ENCODE measurements at regions not wholly inside any gene's neighbourhood (a gene's known extent, or its start where the extent isn't known, plus 50 kb on each side); places are given as distances from the start of the nearest gene placed in this dataset.

GRCh38 chr15:62421289-62421688 is 256.2 kb upstream of the C2CD4B start:
- intact Hi-C loops (cut with micrococcal nuclease) = no loop called here
- TF ChIP-seq CTCF (IDR thresholded peaks at IDR 0.05) = no peak
- ChIA-PET POLR2A (no interaction called here), CTCF (no interaction called here)
- Mint-ChIP-seq H3K27me3 (no peaks in the 10 kb centered on the region), H3K4me3 (no peak overlapping the region), H3K4me1 (no peaks in the 10 kb centered on the region), H3K9me3 (peaks cover 5% of the 10 kb centered on the region), H3K36me3 (ENCODE audit: low read depth) (no peaks in the 10 kb centered on the region), H3K27ac (no peak overlapping the region)
- ATAC-seq (ENCODE audit: low read depth) = no peak
- DNase-seq = no peak

DNA sequence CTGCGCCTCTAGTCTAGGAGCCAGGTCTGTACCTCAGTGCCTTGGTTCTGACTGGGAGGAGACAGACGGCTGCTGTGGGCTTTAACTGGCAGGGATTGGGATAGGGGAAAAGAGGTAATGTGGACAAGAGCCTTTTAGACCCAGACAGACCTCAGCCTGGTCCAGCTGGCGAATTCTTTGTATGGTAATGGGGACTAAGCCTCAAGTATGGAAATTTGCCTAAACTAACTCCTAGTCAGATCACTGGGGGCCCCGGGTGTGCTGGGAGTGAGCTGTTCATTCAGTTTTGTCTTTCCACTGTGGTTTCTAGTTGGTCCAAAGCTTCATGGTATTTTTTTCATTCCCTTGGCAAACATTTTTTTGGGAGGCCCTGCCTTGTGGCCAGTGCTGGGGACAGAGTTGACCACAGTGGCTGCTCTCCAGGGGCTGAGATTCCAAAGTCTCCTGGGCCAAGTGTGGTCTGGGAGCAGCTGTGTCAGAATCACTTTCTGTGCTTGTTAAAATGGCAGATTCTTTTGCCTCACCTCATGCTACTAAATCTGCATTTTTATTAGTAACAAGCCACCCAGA is 261.4 kb upstream of the C2CD4B start:
- H3K9me3 Mint-ChIP-seq = peaks cover under 1% of the 10 kb centered on the region
- DNase-seq (no peak), ATAC-seq (ENCODE audit: low read depth) (no peak)
- no peaks in the 10 kb centered on the region for H3K4me1 Mint-ChIP-seq
- intact Hi-C loops (cut with micrococcal nuclease) = no loop called here
- no peak for TF ChIP-seq CTCF (IDR thresholded peaks at IDR 0.05)
- H3K27me3 Mint-ChIP-seq = no peaks in the 10 kb centered on the region
- ChIA-PET POLR2A (no interaction called here), CTCF (no interaction called here)
- no peaks in the 10 kb centered on the region for H3K36me3 Mint-ChIP-seq (ENCODE audit: low read depth)
- no peak overlapping the region for H3K4me3 Mint-ChIP-seq
- no peak overlapping the region for H3K27ac Mint-ChIP-seq

DNA sequence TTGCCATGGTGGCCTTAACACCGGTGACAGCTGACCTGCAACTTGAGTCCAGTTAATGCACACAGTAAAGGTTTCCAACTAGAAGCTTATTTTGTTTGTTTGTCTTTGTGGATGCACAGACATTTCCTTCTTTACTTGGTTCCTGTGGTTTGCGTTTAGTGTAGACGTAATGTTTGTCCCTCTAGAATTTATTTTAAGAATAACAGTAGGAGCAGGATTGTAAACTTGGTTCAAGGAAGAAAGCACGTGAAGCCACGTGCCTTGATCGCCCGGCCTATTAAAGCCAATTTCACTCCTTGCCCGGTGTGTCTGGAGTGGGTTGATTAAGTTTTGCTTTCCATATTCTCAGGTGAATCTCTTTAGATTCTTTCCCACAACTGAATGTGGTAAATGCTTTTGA is 263.2 kb upstream of the C2CD4B start:
- CTCF ChIA-PET = no interaction called here
- no peak overlapping the region for H3K4me3 Mint-ChIP-seq

DNA sequence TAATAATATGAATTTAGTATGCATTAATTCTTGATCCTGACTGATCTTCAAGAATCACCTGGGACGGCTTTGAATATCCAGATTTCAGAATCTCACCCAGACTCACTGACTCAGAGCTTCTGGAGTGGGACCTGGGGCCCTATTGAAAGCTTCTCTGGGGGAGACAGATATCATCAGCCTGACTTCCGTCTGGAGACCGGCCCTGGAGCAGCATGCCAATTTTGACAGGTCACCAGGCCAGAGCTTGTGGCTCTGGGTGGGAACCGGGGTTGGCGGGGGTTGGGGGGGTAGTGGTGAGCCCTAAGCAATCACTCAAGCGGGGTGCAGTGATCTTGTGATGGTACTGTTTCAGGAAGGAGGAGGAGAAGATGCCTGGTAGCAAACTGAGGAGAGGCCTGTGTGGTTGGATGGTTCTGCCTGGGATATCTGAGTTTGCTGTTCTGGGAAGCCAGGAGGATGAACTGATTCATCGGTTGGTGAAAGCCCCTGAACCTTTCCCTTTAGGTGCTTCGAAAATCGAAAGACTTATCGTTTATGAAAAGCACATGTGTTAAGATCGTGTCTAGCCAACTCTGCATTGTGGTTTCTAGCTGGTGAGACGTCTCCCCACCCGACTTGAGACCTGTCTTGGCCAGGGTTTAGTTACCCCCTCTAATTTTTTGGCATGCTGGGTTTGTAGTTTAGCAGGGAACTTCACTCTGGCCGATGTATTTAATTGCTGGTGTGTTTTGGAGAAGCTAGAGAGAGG is 263.9 kb upstream of the C2CD4B start:
- POLR2A ChIA-PET = no interaction called here
- TF ChIP-seq CTCF (IDR thresholded peaks at IDR 0.05) = no peak
- Mint-ChIP-seq H3K27ac (no peak overlapping the region), H3K36me3 (ENCODE audit: low read depth) (no peaks in the 10 kb centered on the region), H3K9me3 (no peaks in the 10 kb centered on the region), H3K4me3 (no peak overlapping the region), H3K27me3 (no peaks in the 10 kb centered on the region), H3K4me1 (no peaks in the 10 kb centered on the region)
- CTCF ChIA-PET = no interaction called here
- ATAC-seq (ENCODE audit: low read depth) (no peak), DNase-seq (no peak)
- intact Hi-C loops (cut with micrococcal nuclease) = no loop called here

More for the DNA sequence above, 263.2 kb upstream of the C2CD4B start:
- DNase-seq (no peak), ATAC-seq (ENCODE audit: low read depth) (no peak)
- intact Hi-C loops (cut with micrococcal nuclease) = no loop called here
- Mint-ChIP-seq H3K27me3 (no peaks in the 10 kb centered on the region), H3K36me3 (ENCODE audit: low read depth) (no peaks in the 10 kb centered on the region), H3K27ac (no peak overlapping the region), H3K9me3 (no peaks in the 10 kb centered on the region), H3K4me1 (no peaks in the 10 kb centered on the region)
- POLR2A ChIA-PET = no interaction called here
- no peak for TF ChIP-seq CTCF (IDR thresholded peaks at IDR 0.05)

DNA sequence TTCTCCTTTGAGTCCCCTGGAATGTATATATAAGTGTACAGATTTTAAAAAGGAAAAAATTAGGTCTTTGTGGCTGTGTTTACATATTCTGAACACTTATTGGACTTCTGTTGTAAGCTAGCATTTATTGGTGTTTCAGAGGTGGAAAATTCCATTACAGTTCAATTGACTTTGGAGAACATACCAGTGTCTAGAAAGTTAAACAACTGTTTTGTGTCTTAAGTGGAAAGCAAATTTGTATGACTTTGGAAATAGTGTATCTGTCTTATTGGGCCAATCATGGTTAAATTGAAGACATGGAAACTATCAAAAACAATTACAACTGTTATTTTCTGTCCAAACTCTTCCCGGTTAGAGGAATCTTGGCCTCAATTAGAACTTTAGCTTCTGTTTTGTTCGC is 265.0 kb upstream of the C2CD4B start:
- TF ChIP-seq CTCF (IDR thresholded peaks at IDR 0.05) = no peak
- Mint-ChIP-seq H3K27me3 (no peaks in the 10 kb centered on the region), H3K27ac (no peak overlapping the region), H3K9me3 (no peaks in the 10 kb centered on the region), H3K4me1 (no peaks in the 10 kb centered on the region), H3K4me3 (no peak overlapping the region), H3K36me3 (ENCODE audit: low read depth) (no peaks in the 10 kb centered on the region)
- DNase-seq = no peak
- CTCF ChIA-PET = no interaction called here
- POLR2A ChIA-PET = no interaction called here
- no peak for ATAC-seq (ENCODE audit: low read depth)
- intact Hi-C loops (cut with micrococcal nuclease) = no loop called here
